Tibial nerve (tissue), 4 donors: ENCODE measurements at regions not wholly inside any gene's neighbourhood (a gene's known extent, or its start where the extent isn't known, plus 50 kb on each side); places are given as distances from the start of the nearest gene placed in this dataset.

Experiments used
- DNase-seq, 2 donors: peaks; one replicate each; pipeline ENCODE4 v3.0.0-alpha.2; 2019; ENCODE audit warnings: low spot score in 2 of 2
- H3K27ac ChIP-seq, 4 donors: fragments of 200-600 bp; sonication (generic) in 3 of 4; one replicate each; pipeline ENCODE4 v1.5.1; 2017 to 2019; ENCODE audit warnings: mild to moderate bottlenecking in 1 of 4
- H3K27me3 ChIP-seq, 2 donors: fragments of 200-600 bp; sonication (generic) in 1 of 2; one replicate each; pipeline versions ENCODE4 v1.5.1 to v1.6.0; 2017 to 2019
- H3K36me3 ChIP-seq, 3 donors: fragments of 200-600 bp; sonication (generic); one replicate each; pipeline ENCODE4 v1.5.1; 2018 to 2019
- H3K4me1 ChIP-seq, 4 donors: fragments of 200-600 bp; sonication (generic) in 3 of 4; one replicate each; pipeline ENCODE4 v1.5.1; 2017 to 2019
- H3K4me3 ChIP-seq, 4 donors: fragments of 200-600 bp; sonication (generic) in 3 of 4; one replicate each; pipeline ENCODE4 v1.5.1; 2017 to 2019; ENCODE audit warnings: mild to moderate bottlenecking in 1 of 4, moderate library complexity in 1 of 4
- H3K9me3 ChIP-seq, 4 donors: fragments of 200-600 bp; sonication (generic) in 3 of 4; one replicate each; pipeline ENCODE4 v1.5.1; 2017 to 2019
- CTCF ChIP-seq, 5 experiments: fragments of 200-600 bp in 3 of 5; fragments of 450-650 bp in 2 of 5; sonication (generic) in 3 of 5; IDR thresholded peaks; one replicate each; pipeline ENCODE4 v1.5.1; 2016 to 2019; ENCODE audit warnings: antibody characterized with exemption in 5 of 5, mild to moderate bottlenecking in 3 of 5, moderate library complexity in 2 of 5
- EP300 ChIP-seq, 2 donors: sonication (generic); formaldehyde crosslinking; IDR thresholded peaks; one replicate each; pipeline ENCODE4 v1.6.1; 2017; ENCODE audit warnings: antibody characterized with exemption in 2 of 2, mild to moderate bottlenecking in 1 of 2
- POLR2A ChIP-seq, 2 donors: fragments of 450-650 bp; IDR thresholded peaks; one replicate each; pipeline ENCODE4 v1.6.1; 2017; ENCODE audit warnings: antibody characterized with exemption in 2 of 2, mild to moderate bottlenecking in 2 of 2, moderate library complexity in 2 of 2
- WGBS, 2 donors: methylation state at CpG; one replicate each; pipeline ENCODE4 v1.1.5; 2018; 5-methylcytosine and 5-hydroxymethylcytosine counted together

- Histone ChIP-seq H3K4me3 (no peak overlapping the region), H3K27me3 (no peaks in the 10 kb centered on the region), H3K9me3 (no peaks in the 10 kb centered on the region), H3K36me3 (no peaks in the 10 kb centered on the region), H3K4me1 (no peaks in the 10 kb centered on the region), H3K27ac (no peak overlapping the region)
- whole genome bisulfite sequencing, 2 donors, result 37 to 55% methylated on average over 1 of the region's 1 CpG
- no peak for DNase-seq
- TF ChIP-seq EP300 (IDR thresholded peaks at IDR 0.05) (no peak), CTCF (IDR thresholded peaks at IDR 0.05) (no peak), POLR2A (IDR thresholded peaks at IDR 0.05) (no peak)
These were observed 116.8 kb upstream of the RPS6KA3 start for GRCh38 chrX:20383477-20383876.

- Histone ChIP-seq H3K4me1 (no peaks in the 10 kb centered on the region), H3K9me3 (no peaks in the 10 kb centered on the region), H3K27ac (no peak overlapping the region), H3K4me3 (no peak overlapping the region), H3K27me3 (no peaks in the 10 kb centered on the region), H3K36me3 (no peaks in the 10 kb centered on the region)
- WGBS, 2 donors, result 49 to 73% methylated on average over 3 of the region's 3 CpGs
- no peak for DNase-seq
- TF ChIP-seq EP300 (IDR thresholded peaks at IDR 0.05) (no peak), POLR2A (IDR thresholded peaks at IDR 0.05) (no peak), CTCF (IDR thresholded peaks at IDR 0.05) (no peak)
These were observed 116.0 kb upstream of the RPS6KA3 start for GRCh38 chrX:20382518-20383297.

GRCh38 chrX:20382082-20382481, 115.4 kb upstream of the RPS6KA3 start:
- Histone ChIP-seq H3K4me3 (no peak overlapping the region), H3K27ac (no peak overlapping the region), H3K4me1 (no peaks in the 10 kb centered on the region), H3K27me3 (no peaks in the 10 kb centered on the region), H3K36me3 (no peaks in the 10 kb centered on the region), H3K9me3 (no peaks in the 10 kb centered on the region)
- no peak for TF ChIP-seq CTCF (IDR thresholded peaks at IDR 0.05)
- TF ChIP-seq POLR2A (IDR thresholded peaks at IDR 0.05), result no peak
- TF ChIP-seq EP300 (IDR thresholded peaks at IDR 0.05), result no peak
- DNase-seq, result no peak
- WGBS, 2 donors, result 71 to 78% methylated on average over 1 of the region's 1 CpG

GRCh38 chrX:20378233-20378920, 111.7 kb upstream of the RPS6KA3 start:
- Histone ChIP-seq H3K36me3 (no peaks in the 10 kb centered on the region), H3K27me3 (no peaks in the 10 kb centered on the region), H3K4me1 (no peaks in the 10 kb centered on the region), H3K4me3 (no peak overlapping the region), H3K9me3 (no peaks in the 10 kb centered on the region), H3K27ac (no peak overlapping the region)
- WGBS, 2 donors, result 54 to 66% methylated on average over 3 of the region's 3 CpGs
- DNase-seq, result no peak
- no peak for TF ChIP-seq EP300 (IDR thresholded peaks at IDR 0.05)
- no peak for TF ChIP-seq CTCF (IDR thresholded peaks at IDR 0.05)
- no peak for TF ChIP-seq POLR2A (IDR thresholded peaks at IDR 0.05)

- Histone ChIP-seq H3K27ac (no peak overlapping the region), H3K27me3 (no peaks in the 10 kb centered on the region), H3K36me3 (no peaks in the 10 kb centered on the region), H3K4me3 (no peak overlapping the region), H3K9me3 (no peaks in the 10 kb centered on the region), H3K4me1 (no peaks in the 10 kb centered on the region)
- WGBS, 2 donors, result 56 to 64% methylated on average over 4 of the region's 4 CpGs
- no peak for DNase-seq
- TF ChIP-seq CTCF (IDR thresholded peaks at IDR 0.05) (no peak), EP300 (IDR thresholded peaks at IDR 0.05) (no peak), POLR2A (IDR thresholded peaks at IDR 0.05) (no peak)
These were observed 108.3 kb upstream of the RPS6KA3 start for GRCh38 chrX:20374900-20375438.
